ENCODE measurements at regions not wholly inside any gene's neighbourhood (a gene's known extent, or its start where the extent isn't known, plus 50 kb on each side); places are given as distances from the start of the nearest gene placed in this dataset.

- H3K4me3 ChIP-seq: no peak overlapping the region
- H3K36me3 ChIP-seq: no peaks in the 10 kb centered on the region
- TF ChIP-seq CTCF (IDR thresholded peaks at IDR 0.05) (no peak), POLR2A (IDR thresholded peaks at IDR 0.05) (no peak)
- H3K27ac ChIP-seq: peak overlapping the region in 1 of 2 donors; percentile 31
- no peaks in the 10 kb centered on the region for H3K27me3 ChIP-seq
- no peak for DNase-seq
- no peaks in the 10 kb centered on the region for H3K9me3 ChIP-seq
- peaks cover 0 to 4% of the 10 kb centered on the region in 2 donors for H3K4me1 ChIP-seq
- intact Hi-C loops (cut with DNase I; ENCODE audit: low total_unique reads): no loop called here
Observed at GRCh38 chr6:25165800-25166199, 113.4 kb upstream of the CARMIL1 start.

GRCh38 chr6:25166955-25167748 is 112.0 kb upstream of the CARMIL1 start:
- Histone ChIP-seq H3K4me3 (no peak overlapping the region), H3K36me3 (no peaks in the 10 kb centered on the region), H3K27me3 (no peaks in the 10 kb centered on the region), H3K4me1 (peaks cover 0 to 4% of the 10 kb centered on the region in 2 donors), H3K27ac (peak overlapping the region in 1 of 2 donors; percentile 21), H3K9me3 (no peaks in the 10 kb centered on the region)
- no peak for DNase-seq
- intact Hi-C loops (cut with DNase I; ENCODE audit: low total_unique reads): no loop called here
- TF ChIP-seq POLR2A (IDR thresholded peaks at IDR 0.05) (no peak), CTCF (IDR thresholded peaks at IDR 0.05) (no peak)

GRCh38 chr6:25167961-25168360 is 111.2 kb upstream of the CARMIL1 start:
- peaks cover 0 to 4% of the 10 kb centered on the region in 2 donors for H3K4me1 ChIP-seq
- no peaks in the 10 kb centered on the region for H3K27me3 ChIP-seq
- H3K9me3 ChIP-seq: no peaks in the 10 kb centered on the region
- intact Hi-C loops (cut with DNase I; ENCODE audit: low total_unique reads): no loop called here
- H3K27ac ChIP-seq: no peak overlapping the region
- DNase-seq: no peak
- TF ChIP-seq POLR2A (IDR thresholded peaks at IDR 0.05) (no peak), CTCF (IDR thresholded peaks at IDR 0.05) (no peak)
- H3K4me3 ChIP-seq: no peak overlapping the region
- H3K36me3 ChIP-seq: no peaks in the 10 kb centered on the region

- TF ChIP-seq POLR2A (IDR thresholded peaks at IDR 0.05) (no peak), CTCF (IDR thresholded peaks at IDR 0.05) (no peak)
- Histone ChIP-seq H3K4me3 (no peak overlapping the region), H3K4me1 (peaks cover 0 to 4% of the 10 kb centered on the region in 2 donors), H3K9me3 (no peaks in the 10 kb centered on the region), H3K27me3 (no peaks in the 10 kb centered on the region), H3K36me3 (no peaks in the 10 kb centered on the region), H3K27ac (peak overlapping the region in 1 of 2 donors; percentile 52)
- intact Hi-C loops (cut with DNase I; ENCODE audit: low total_unique reads): no loop called here
- DNase-seq: no peak
Observed at GRCh38 chr6:25168637-25169036, 110.5 kb upstream of the CARMIL1 start.

- no peak overlapping the region for H3K4me3 ChIP-seq
- H3K27ac ChIP-seq: peak overlapping the region; percentile 52 to 75
- peaks cover 0 to 4% of the 10 kb centered on the region in 2 donors for H3K4me1 ChIP-seq
- no peaks in the 10 kb centered on the region for H3K36me3 ChIP-seq
- H3K27me3 ChIP-seq: no peaks in the 10 kb centered on the region
- TF ChIP-seq POLR2A (IDR thresholded peaks at IDR 0.05) (no peak), CTCF (IDR thresholded peaks at IDR 0.05) (no peak)
- no peaks in the 10 kb centered on the region for H3K9me3 ChIP-seq
- DNase-seq: no peak
- intact Hi-C loops (cut with DNase I; ENCODE audit: low total_unique reads): no loop called here
Observed at GRCh38 chr6:25169553-25169952, 109.6 kb upstream of the CARMIL1 start.

Data from uterus (tissue), 3 donors.